ENCODE measurements at regions not wholly inside any gene's neighbourhood (a gene's known extent, or its start where the extent isn't known, plus 50 kb on each side); places are given as distances from the start of the nearest gene placed in this dataset.
"Not testable (repeated sequence)": the region's sequence is repeated elsewhere in the genome, so short reads cannot be mapped to it uniquely, and the experiment has no call there.

- DNase-seq = no peak
Measured at GRCh38 chr3:125645616-125646015, 50.3 kb upstream of the OSBPL11 start.

- no peak for DNase-seq
Measured at GRCh38 chr3:125646581-125646980, 51.3 kb upstream of the OSBPL11 start.

GRCh38 chr3:125647318-125648014, 52.2 kb upstream of the OSBPL11 start:
- DNase-seq = peak; percentile 92

GRCh38 chr3:125651244-125651643, 55.9 kb upstream of the OSBPL11 start:
- DNase-seq = peak; percentile 76

GRCh38 chr3:125652349-125652748, 57.1 kb upstream of the OSBPL11 start:
- no peak for DNase-seq

- DNase-seq = no peak
Measured at GRCh38 chr3:125654526-125654925, 59.2 kb upstream of the OSBPL11 start.

- no peak for DNase-seq
Measured at GRCh38 chr3:125662675-125663074, 67.4 kb upstream of the OSBPL11 start.

GRCh38 chr3:125670352-125670751, 75.1 kb upstream of the OSBPL11 start:
- no peak for DNase-seq

- DNase-seq = no peak
Measured at GRCh38 chr3:125670945-125671344, 75.6 kb upstream of the OSBPL11 start.

GRCh38 chr3:125671461-125672243, 76.4 kb upstream of the OSBPL11 start:
- DNase-seq = no peak

- no peak for DNase-seq
Measured at GRCh38 chr3:125675791-125676190, 80.5 kb upstream of the OSBPL11 start.

- DNase-seq = no peak
Measured at GRCh38 chr3:125679258-125679657, 84.0 kb upstream of the OSBPL11 start.

GRCh38 chr3:125681146-125681545, 85.8 kb upstream of the OSBPL11 start:
- no peak for DNase-seq

GRCh38 chr3:125681906-125682305, 86.6 kb upstream of the OSBPL11 start:
- not testable (repeated sequence) for DNase-seq

GRCh38 chr3:125682610-125683009, 87.3 kb upstream of the OSBPL11 start:
- not testable (repeated sequence) for DNase-seq

GRCh38 chr3:125683067-125683829, 88.0 kb upstream of the OSBPL11 start:
- no peak for DNase-seq

- peak; percentile 78 for DNase-seq
Measured at GRCh38 chr3:125684199-125684598, 88.9 kb upstream of the OSBPL11 start.

- DNase-seq = not testable (repeated sequence)
Measured at GRCh38 chr3:125685741-125686140, 90.4 kb upstream of the OSBPL11 start.

- DNase-seq = no peak
Measured at GRCh38 chr3:125692361-125692760, 97.1 kb upstream of the OSBPL11 start.

GRCh38 chr3:125693887-125694286, 98.6 kb upstream of the OSBPL11 start:
- no peak for DNase-seq

GRCh38 chr3:125694761-125695294, 99.5 kb upstream of the OSBPL11 start:
- DNase-seq = no peak

- no peak for DNase-seq
Measured at GRCh38 chr3:125695688-125696087, 100.4 kb upstream of the OSBPL11 start.

GRCh38 chr3:125697126-125697525, 101.8 kb upstream of the OSBPL11 start:
- not testable (repeated sequence) for DNase-seq

All from islet precursor cell (in vitro differentiated cells).